Neural crest cell (in vitro differentiated cells): ENCODE measurements at regions not wholly inside any gene's neighbourhood (a gene's known extent, or its start where the extent isn't known, plus 50 kb on each side); places are given as distances from the start of the nearest gene placed in this dataset.

Experiments used
- DNase-seq: peaks from one replicate; pipeline ENCODE4 v3.0.0; 2021; ENCODE audit warnings: low read depth, mixed read lengths, low spot score
- H3K27ac Mint-ChIP-seq: one replicate; pipeline ENCODE4 v1.8.0; 2021; ENCODE audit warnings: mild to moderate bottlenecking, mixed read lengths; ENCODE audit not compliant: unreplicated experiment
- H3K27me3 Mint-ChIP-seq: 2 replicates; pipeline ENCODE4 v1.8.0; 2021; ENCODE audit warnings: low read depth, mild to moderate bottlenecking, mixed read lengths
- H3K36me3 Mint-ChIP-seq: 2 replicates; pipeline ENCODE4 v1.8.0; 2021; ENCODE audit warnings: low read depth, mild to moderate bottlenecking, mixed read lengths
- H3K4me1 Mint-ChIP-seq: 2 replicates; pipeline ENCODE4 v1.8.0; 2021; ENCODE audit warnings: mixed read lengths
- H3K4me3 Mint-ChIP-seq: one replicate; pipeline ENCODE4 v1.8.0; 2021; ENCODE audit warnings: mild to moderate bottlenecking, mixed read lengths
- H3K9me3 Mint-ChIP-seq: 2 replicates; pipeline ENCODE4 v1.8.0; 2021; ENCODE audit warnings: mixed read lengths
- CTCF ChIP-seq: fragments of 200-600 bp; sonication (generic); conservative IDR thresholded peaks from 2 replicates; pipeline ENCODE4 v1.5.0; 2021; ENCODE audit warnings: antibody characterized with exemption, mild to moderate bottlenecking

DNA sequence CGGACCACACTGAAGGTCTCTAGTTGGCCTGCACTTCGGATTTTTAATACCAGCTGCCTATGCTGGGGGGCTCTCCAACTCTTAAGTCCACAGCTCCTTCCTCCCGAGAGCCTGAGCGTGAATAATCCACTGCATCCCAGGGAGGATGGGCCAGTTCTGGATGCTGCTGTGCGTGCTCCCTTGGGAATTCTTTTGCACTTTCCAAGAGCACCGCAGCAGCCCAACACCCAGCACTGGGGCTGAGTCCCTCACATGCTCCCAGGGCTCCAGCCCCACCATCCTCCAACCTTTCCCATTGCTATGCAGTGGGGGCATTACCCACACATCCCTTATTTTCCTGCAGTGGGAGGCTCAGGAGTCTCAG lies 136.4 kb upstream of the IQSEC1 start:
- no peaks in the 10 kb centered on the region for H3K36me3 Mint-ChIP-seq
- no peak for DNase-seq
- H3K4me1 Mint-ChIP-seq, result no peaks in the 10 kb centered on the region
- no peak overlapping the region for H3K27ac Mint-ChIP-seq
- no peaks in the 10 kb centered on the region for H3K9me3 Mint-ChIP-seq
- no peak for TF ChIP-seq CTCF
- peaks cover 15% of the 10 kb centered on the region for H3K27me3 Mint-ChIP-seq
- H3K4me3 Mint-ChIP-seq, result no peak overlapping the region

DNA sequence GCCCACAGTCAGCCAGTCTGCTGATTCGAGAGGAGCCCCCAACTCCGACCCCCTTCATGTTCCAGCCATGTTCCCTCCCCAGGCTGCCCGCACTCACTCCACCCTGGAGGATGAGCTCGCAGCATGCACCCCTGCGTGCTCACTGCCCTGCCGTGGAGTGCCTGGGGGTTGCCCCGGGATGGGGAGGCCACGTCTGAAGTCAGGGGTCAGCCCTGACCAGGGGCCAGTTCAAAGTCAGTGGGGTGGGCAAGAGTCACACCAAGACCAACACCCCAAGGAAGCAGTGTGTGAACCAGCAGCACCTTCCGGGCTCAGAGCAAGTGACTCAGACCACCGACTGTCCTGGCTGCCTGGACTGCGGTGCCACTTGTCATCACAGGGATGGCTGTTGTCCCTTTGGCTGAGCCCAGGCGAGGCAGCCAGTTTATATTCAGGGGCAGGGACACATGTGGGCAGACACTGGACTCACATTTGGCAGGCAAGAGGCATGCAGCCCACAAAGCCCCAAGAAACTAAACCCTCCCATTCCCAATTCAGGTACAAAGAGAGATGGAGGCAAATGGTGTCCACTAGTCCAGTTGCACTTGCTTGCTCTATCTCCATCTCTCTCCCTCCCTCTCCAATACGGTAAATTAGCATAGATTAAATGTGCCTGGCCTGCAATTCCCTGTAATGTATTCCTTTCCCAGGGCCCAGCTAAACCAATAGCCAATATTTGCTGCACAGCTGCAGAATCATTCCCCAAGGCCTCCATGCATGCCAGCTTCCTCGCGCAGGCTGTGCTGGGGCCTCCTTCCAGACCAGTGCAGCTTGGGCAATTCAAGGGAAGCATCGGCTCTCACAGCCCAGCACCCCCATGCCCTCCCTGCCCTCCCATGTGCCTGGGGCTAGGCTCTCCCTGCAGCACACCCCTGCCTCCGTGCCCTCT lies 135.7 kb upstream of the IQSEC1 start:
- Mint-ChIP-seq H3K36me3 (no peaks in the 10 kb centered on the region), H3K27me3 (peaks cover 15% of the 10 kb centered on the region), H3K9me3 (no peaks in the 10 kb centered on the region), H3K4me1 (no peaks in the 10 kb centered on the region), H3K27ac (no peak overlapping the region), H3K4me3 (no peak overlapping the region)
- DNase-seq, result no peak
- no peak for TF ChIP-seq CTCF

- Mint-ChIP-seq H3K27me3 (peaks cover 15% of the 10 kb centered on the region), H3K27ac (no peak overlapping the region), H3K9me3 (no peaks in the 10 kb centered on the region), H3K4me1 (no peaks in the 10 kb centered on the region), H3K4me3 (no peak overlapping the region), H3K36me3 (no peaks in the 10 kb centered on the region)
- TF ChIP-seq CTCF, result no peak
- no peak for DNase-seq
These were observed 134.9 kb upstream of the IQSEC1 start for GRCh38 chr3:13207975-13208705.

GRCh38 chr3:13207578-13207922 lies 134.3 kb upstream of the IQSEC1 start:
- Mint-ChIP-seq H3K36me3 (no peaks in the 10 kb centered on the region), H3K4me1 (no peaks in the 10 kb centered on the region), H3K4me3 (no peak overlapping the region), H3K27ac (no peak overlapping the region), H3K9me3 (no peaks in the 10 kb centered on the region), H3K27me3 (peaks cover 15% of the 10 kb centered on the region)
- DNase-seq, result no peak
- no peak for TF ChIP-seq CTCF

DNA sequence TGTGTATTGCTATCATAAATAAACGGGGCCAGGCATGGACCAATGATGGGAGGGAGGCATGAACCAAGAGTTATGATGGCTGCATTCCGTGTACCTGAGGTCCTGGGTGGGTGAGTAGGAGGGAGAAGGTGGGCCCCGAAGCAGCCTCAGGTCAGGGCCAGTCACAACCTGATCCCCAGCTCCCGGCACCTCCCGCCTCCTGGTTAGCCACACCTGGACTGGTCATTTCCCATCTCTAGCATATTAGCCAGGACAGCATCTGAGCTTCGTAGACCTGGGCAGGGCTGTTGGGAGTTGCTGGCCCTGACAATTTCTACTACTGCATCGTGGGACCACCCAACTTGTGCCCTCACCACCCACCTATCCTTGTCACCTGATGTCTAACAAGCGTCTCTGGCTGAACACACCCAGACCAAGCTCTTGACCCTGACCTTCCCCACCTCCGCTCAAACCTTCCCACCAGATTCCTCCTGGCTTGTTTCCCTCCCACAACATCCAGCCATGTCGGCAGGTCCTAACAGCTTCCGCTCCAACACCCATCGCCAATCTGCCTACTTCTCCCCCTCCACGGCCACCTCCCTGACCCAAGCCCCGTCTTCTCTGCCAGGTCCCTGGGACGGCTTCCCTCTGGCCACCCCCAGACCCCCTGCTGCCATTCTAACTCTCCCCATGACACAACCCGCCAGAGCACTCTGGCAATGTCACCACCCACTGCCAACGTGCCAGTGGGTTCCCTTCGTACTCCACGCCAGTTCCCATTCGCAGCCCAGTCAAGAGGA lies 133.8 kb upstream of the IQSEC1 start:
- no peaks in the 10 kb centered on the region for H3K36me3 Mint-ChIP-seq
- peaks cover 18% of the 10 kb centered on the region for H3K27me3 Mint-ChIP-seq
- H3K27ac Mint-ChIP-seq, result no peak overlapping the region
- no peaks in the 10 kb centered on the region for H3K4me1 Mint-ChIP-seq
- H3K4me3 Mint-ChIP-seq, result no peak overlapping the region
- no peak for DNase-seq
- H3K9me3 Mint-ChIP-seq, result no peaks in the 10 kb centered on the region
- TF ChIP-seq CTCF, result no peak
